HEK293 (cell line): ENCODE measurements at regions not wholly inside any gene's neighbourhood (a gene's known extent, or its start where the extent isn't known, plus 50 kb on each side); places are given as distances from the start of the nearest gene placed in this dataset.

Source experiments
- BCL11A ChIP-seq: fragments of 450-650 bp; formaldehyde crosslinking; IDR thresholded peaks from 2 replicates; pipeline ENCODE4 v1.5.1; 2016; ENCODE audit warnings: low read depth, missing biosample characterization, missing genetic modification characterization
- TF ChIP-seq, protein P1 (sequence below): fragments of 450-650 bp; formaldehyde crosslinking; IDR thresholded peaks from 2 replicates; pipeline ENCODE4 v1.5.1; 2016; ENCODE audit warnings: missing biosample characterization, missing genetic modification characterization

- TF ChIP-seq BCL11A, result no peak
- TF ChIP-seq, protein P1, sequence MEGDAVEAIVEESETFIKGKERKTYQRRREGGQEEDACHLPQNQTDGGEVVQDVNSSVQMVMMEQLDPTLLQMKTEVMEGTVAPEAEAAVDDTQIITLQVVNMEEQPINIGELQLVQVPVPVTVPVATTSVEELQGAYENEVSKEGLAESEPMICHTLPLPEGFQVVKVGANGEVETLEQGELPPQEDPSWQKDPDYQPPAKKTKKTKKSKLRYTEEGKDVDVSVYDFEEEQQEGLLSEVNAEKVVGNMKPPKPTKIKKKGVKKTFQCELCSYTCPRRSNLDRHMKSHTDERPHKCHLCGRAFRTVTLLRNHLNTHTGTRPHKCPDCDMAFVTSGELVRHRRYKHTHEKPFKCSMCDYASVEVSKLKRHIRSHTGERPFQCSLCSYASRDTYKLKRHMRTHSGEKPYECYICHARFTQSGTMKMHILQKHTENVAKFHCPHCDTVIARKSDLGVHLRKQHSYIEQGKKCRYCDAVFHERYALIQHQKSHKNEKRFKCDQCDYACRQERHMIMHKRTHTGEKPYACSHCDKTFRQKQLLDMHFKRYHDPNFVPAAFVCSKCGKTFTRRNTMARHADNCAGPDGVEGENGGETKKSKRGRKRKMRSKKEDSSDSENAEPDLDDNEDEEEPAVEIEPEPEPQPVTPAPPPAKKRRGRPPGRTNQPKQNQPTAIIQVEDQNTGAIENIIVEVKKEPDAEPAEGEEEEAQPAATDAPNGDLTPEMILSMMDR, result no peak
Observed at GRCh38 chr6:154908723-154909122, 86.4 kb upstream of the TIAM2 start.
